ENCODE measurements at regions not wholly inside any gene's neighbourhood (a gene's known extent, or its start where the extent isn't known, plus 50 kb on each side); places are given as distances from the start of the nearest gene placed in this dataset.
"Not testable (repeated sequence)": the region's sequence is repeated elsewhere in the genome, so short reads cannot be mapped to it uniquely, and the experiment has no call there.

DNA sequence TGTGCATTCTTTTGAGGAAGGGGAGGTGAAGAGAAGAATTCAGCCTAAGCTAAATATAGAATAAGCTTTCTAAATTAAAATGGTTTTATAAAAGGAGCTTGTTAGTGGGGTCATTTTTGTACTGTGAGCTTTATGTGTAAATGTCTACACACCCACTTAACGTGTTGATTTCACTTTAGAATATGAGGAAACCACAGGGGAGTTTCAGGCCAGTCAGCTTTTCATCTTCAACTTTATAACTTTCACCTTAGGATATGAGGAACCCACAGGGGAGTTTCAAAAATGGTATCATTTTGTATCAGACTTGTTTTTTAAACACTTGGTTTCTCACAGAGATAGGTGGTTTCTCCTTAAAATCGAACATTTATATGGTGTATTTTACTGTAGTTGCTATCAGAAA lies 120.7 kb upstream of the NIPA1 start:
- DNase-seq (ENCODE audit: low read depth in 2 of 2), result not testable (repeated sequence)

- not testable (repeated sequence) for DNase-seq (ENCODE audit: low read depth in 2 of 2)
Observed at GRCh38 chr15:22684786-22685185, 101.7 kb upstream of the NIPA1 start.

DNA sequence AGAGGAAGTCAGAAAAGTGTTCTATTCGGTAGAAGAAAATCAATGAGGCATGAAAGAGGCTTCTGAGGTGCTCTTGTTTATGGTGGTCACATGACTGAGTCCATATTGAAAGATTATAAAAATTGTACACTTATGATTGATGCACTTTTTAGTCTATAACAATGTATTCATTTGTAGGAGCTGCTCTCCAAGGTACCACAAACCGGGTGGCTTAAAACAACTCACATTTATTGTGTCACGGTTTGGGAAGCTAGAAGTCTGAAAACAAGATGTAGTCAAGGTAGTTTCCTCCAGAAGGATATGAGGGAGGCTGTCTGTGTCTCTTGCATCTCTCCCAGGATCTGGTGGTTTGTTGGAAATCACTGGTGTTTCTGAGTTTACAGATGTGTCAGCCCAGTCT lies 86.6 kb upstream of the NIPA1 start:
- DNase-seq (ENCODE audit: low read depth in 2 of 2), result not testable (repeated sequence)

GRCh38 chr15:22710831-22711341 lies 75.6 kb upstream of the NIPA1 start:
- DNase-seq (ENCODE audit: low read depth in 2 of 2), result not testable (repeated sequence)

DNA sequence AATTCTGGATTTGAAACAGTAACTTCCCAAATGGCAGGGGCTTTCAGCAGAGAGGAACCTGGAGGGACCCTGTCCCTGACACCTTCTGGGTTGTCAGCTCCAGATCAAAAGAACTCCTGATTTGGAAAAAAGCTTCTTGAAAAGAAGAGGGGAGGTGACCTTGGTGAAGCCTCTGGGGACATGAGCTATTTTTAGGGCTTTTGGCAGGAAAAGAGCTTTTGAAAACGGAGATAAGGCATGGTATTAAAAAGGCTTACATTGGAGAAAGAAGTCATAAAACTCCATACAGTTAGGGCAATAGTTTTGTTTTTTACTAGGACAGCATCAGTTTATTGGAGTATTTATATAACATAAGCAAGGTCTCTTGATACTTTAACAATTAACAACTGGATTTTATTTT lies 72.5 kb upstream of the NIPA1 start:
- DNase-seq (ENCODE audit: low read depth in 2 of 2), result not testable (repeated sequence)

- peak; percentile 2 to 16 for DNase-seq (ENCODE audit: low read depth in 2 of 2)
Observed at GRCh38 chr15:22714358-22715132, 71.9 kb upstream of the NIPA1 start.

- DNase-seq (ENCODE audit: low read depth in 2 of 2), result not testable (repeated sequence)
Observed at GRCh38 chr15:22715133-22715845, 71.2 kb upstream of the NIPA1 start.

GRCh38 chr15:22719980-22720379 lies 66.5 kb upstream of the NIPA1 start:
- not testable (repeated sequence) for DNase-seq (ENCODE audit: low read depth in 2 of 2)

DNA sequence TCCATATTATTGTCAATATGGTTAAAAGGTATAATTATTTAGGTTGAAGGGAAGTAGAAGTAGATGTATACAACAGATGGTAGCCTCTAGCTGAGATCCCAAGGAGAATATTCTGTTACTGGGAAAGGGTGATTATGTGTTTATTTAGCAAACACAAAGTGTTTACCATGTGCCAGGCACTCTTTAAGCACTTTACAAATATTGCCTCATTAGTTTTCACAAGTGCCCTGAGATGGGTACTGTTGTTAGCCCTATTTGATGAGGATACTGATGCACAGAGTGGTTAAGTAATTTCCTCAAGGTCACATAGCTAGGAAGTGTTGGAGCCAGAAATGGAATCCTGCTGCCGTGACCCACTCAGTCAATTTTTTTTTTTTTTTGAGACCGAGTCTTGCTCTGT lies 60.3 kb upstream of the NIPA1 start:
- not testable (repeated sequence) for DNase-seq (ENCODE audit: low read depth in 2 of 2)

- DNase-seq (ENCODE audit: low read depth in 2 of 2), result not testable (repeated sequence)
Observed at GRCh38 chr15:22735067-22735466, 51.4 kb upstream of the NIPA1 start.

DNA sequence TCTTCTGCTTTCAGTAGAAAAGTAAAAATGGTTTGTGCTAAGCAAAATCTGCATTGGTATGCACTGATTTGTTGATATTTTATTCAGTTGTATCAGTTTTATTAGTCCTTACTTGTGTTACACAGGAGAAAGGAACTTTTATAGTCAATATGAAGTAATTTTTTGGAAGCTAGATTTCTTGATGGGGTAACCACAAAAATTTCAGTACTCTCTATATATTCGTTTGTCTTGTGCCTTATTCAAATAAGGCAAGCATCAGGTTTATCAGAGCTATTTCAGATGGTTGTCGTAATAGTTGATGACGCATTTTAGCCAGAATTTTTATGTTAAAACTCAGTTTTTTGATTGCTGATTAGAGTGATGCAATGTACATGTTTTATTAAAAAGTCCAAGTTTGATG lies 50.7 kb upstream of the NIPA1 start:
- DNase-seq (ENCODE audit: low read depth in 2 of 2), result no peak

- not testable (repeated sequence) for DNase-seq (ENCODE audit: low read depth in 2 of 2)
Observed at GRCh38 chr15:22736200-22736599, 50.2 kb upstream of the NIPA1 start.

Measured in lung microvascular endothelial cell (primary cell).